NB4 (cell line): ENCODE measurements at regions not wholly inside any gene's neighbourhood (a gene's known extent, or its start where the extent isn't known, plus 50 kb on each side); places are given as distances from the start of the nearest gene placed in this dataset.

Source experiments
- MAX ChIP-seq: IDR thresholded peaks from 2 replicates; pipeline ENCODE4 v1.6.1; 2011; ENCODE audit warnings: low read depth, low read length
- MYC ChIP-seq: IDR thresholded peaks from 2 replicates; pipeline ENCODE4 v1.6.1; 2011; ENCODE audit warnings: low read depth, low read length
- POLR2A ChIP-seq: IDR thresholded peaks from 2 replicates; pipeline ENCODE4 v1.6.1; 2011; ENCODE audit warnings: mild to moderate bottlenecking; ENCODE audit not compliant: insufficient read length; ENCODE audit errors: extremely low read depth
- TF ChIP-seq, protein P1 (sequence below): IDR thresholded peaks from one replicate; pipeline ENCODE4 v1.5.1; 2012; ENCODE audit warnings: low read depth, low read length

DNA sequence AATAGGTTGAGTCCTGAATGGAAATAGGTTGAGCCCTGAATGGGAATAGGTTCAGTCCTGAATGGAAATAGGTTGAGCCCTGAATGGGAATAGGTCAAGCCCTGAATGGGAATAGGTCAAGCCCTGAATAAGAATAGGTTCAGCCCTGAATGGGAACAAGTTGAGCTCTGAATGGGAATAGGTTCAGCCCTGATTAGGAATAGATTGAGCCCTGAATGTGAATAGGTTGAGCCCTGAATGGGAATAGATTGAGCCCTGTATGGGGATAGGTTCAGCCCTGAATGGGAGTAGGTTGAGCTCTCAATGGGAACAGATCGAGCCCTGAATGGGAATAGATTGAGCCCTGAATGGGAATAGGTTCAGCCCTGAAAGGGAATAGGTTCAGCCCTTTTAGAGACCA lies 590.8 kb upstream of the ADAMTS16 start:
- TF ChIP-seq, protein P1, sequence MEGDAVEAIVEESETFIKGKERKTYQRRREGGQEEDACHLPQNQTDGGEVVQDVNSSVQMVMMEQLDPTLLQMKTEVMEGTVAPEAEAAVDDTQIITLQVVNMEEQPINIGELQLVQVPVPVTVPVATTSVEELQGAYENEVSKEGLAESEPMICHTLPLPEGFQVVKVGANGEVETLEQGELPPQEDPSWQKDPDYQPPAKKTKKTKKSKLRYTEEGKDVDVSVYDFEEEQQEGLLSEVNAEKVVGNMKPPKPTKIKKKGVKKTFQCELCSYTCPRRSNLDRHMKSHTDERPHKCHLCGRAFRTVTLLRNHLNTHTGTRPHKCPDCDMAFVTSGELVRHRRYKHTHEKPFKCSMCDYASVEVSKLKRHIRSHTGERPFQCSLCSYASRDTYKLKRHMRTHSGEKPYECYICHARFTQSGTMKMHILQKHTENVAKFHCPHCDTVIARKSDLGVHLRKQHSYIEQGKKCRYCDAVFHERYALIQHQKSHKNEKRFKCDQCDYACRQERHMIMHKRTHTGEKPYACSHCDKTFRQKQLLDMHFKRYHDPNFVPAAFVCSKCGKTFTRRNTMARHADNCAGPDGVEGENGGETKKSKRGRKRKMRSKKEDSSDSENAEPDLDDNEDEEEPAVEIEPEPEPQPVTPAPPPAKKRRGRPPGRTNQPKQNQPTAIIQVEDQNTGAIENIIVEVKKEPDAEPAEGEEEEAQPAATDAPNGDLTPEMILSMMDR: no peak
- TF ChIP-seq POLR2A: no peak
- no peak for TF ChIP-seq MAX
- no peak for TF ChIP-seq MYC
